Activated gamma-delta T cell treated with Interleukin-2 at 50 U/mL for 16 hours (primary cell): ENCODE measurements at regions not wholly inside any gene's neighbourhood (a gene's known extent, or its start where the extent isn't known, plus 50 kb on each side); places are given as distances from the start of the nearest gene placed in this dataset.

ENCODE experiments used
- DNase-seq: peaks from one replicate; pipeline ENCODE4 v3.0.0-alpha.2; 2020

- DNase-seq: no peak
These were observed 614.6 kb downstream of the TBC1D22A start for GRCh38 chr22:47376901-47377505.

DNA sequence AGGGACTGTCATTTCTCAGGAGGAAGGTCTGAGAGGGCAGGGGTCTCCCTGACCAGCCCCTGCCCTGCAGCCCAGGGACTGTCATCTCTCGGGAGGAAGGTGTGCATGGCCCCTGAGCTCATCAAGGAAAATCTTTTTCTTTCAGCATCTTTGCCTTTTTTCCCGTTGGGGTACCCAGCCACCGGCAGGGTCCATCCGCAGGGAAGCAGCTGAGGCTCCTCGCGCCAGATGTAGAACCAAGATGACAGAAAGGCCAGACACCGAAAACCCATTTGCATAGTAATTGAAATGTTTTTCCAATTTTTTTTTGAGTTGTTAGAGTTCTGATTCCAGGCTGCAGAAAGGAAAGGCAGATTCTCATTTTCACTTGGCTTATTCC lies 613.9 kb downstream of the TBC1D22A start:
- no peak for DNase-seq

GRCh38 chr22:47375621-47376321 lies 613.3 kb downstream of the TBC1D22A start:
- DNase-seq: no peak

- DNase-seq: no peak
These were observed 612.6 kb downstream of the TBC1D22A start for GRCh38 chr22:47374901-47375575.

DNA sequence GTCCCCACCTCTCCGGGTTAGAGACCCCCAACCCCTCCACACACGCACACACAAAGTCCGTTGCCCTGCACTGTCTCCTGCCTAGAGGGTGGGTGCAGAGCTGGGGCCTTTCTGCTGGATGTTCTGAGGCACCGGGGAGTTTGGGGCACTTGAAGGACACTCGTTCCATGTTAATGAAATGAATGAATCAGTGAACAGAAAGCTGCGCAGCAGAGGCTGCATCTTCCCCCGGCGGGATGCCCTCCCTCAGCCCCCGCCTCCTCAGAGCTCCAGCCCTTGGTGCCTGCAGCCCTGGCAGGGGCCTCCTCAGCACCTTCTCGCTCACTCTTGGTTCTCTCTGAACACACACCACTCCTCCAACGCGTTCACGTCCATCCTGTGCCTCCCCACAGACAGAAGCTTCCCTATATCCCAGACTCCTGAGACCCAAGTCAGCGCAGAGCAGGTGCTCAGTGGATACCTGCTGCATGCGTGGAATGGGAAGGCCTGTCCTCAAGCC lies 611.9 kb downstream of the TBC1D22A start:
- no peak for DNase-seq

DNA sequence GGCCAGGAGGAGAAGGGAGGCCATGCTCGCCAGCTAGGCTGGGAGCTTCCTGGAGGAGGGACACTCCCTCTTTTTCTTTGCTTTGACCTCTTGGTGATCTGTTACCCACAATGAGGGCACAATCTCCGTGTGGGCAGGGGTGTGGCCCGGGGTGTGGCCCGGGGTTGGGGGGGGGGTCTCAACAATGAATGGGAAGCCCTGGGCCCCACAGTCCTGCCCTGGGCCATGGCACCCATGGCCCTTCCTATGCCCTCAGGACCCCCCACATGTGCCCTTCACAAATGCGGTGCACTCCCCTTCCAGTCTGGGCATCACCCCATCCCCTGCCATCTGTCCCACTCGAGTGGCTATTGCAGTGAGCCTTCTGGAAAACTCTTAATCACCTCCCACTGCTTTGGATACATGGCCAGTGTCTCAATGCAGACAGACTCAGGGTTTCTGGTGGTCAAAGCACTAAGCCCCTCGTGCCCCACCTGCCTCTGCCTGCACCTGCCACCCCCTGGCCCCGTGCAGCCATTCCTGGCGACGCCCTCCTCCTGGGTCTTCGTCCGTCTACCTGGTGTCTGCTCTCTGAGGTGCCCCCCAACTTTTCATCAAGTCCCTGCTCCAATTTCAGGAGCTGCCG lies 611.3 kb downstream of the TBC1D22A start:
- DNase-seq: no peak

DNA sequence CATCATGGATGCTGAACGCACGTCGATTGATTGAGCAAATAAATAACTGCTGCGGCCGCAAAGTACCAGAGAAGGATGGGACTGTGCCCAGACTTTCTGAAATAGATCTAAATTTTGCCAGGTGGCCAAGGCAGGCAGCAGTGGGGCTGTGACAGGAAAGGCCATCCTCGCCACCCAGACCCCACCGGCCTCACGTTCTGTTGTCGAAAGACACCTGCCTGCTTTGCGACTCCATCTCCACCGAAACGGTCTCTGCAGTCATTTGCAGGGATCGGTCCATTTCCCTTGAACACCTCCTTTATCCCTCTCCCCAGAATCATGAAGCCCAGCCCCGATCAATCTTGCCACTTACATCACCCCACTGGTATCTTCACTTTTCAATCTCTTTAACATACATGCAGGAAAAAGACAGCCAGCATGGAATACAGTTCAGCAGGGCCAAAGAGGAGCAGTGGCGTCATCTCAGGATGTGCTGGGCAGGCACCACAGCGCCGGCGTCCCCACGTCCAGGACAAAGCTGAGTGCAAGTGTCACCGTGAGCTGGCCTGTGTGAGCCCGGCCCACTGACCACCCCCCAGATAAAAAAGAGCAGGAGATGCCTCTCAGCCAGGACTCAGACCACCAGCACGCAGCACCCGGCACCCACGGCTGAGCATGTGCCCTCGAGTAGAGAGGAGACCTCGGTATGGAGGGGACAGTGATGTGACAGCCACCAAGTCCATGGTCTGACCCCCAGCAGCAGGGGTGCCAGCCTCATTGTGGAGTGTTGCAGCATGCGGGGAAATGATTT lies 610.3 kb downstream of the TBC1D22A start:
- no peak for DNase-seq

DNA sequence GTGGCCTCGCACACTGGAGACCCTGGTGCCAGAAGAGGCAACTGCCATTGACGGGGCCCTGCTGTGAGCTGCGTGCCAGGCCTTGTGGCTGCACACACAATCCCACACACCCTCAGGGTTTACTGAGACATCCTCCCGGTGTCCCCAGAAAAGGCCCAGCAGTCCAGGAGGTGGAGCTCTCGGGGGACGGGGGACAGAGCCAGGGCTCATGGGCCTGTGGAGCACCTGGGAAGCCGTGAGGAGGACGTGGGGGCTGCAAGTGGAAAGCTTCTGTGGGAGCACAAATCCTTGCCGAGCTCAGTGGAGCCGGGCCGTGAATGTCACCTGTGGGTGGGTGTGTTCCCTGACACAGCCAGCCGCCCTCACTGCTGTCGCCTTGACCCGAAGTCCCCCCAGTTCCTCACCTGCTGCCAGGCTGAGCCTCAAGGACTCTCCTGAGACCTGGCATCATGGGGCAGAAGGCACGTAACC lies 609.7 kb downstream of the TBC1D22A start:
- no peak for DNase-seq

- no peak for DNase-seq
These were observed 609.0 kb downstream of the TBC1D22A start for GRCh38 chr22:47371263-47372090.

- no peak for DNase-seq
These were observed 608.2 kb downstream of the TBC1D22A start for GRCh38 chr22:47370448-47371262.

GRCh38 chr22:47369431-47370015 lies 607.1 kb downstream of the TBC1D22A start:
- DNase-seq: no peak

DNA sequence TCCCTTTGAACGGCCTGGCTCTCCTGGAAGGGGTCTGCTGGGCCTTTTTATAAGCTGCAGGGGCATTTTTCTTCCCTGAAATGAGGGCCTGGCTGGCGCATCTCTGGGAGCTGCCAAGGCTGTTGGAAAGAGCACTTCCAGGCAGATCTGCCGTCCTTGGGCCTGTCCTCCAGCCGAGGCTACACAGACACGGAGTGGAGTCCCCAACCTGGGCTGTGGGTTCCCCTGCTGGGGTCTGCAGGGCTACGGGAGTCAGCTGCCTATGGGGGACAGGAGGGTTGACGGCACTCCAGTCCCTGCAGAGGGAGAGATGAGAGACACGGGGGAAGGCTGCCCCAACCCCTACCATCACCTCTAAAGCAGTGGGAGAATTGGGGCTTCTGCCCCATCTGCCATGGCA lies 606.6 kb downstream of the TBC1D22A start:
- DNase-seq: no peak

GRCh38 chr22:47367993-47368945 lies 605.8 kb downstream of the TBC1D22A start:
- DNase-seq: no peak

- DNase-seq: no peak
These were observed 604.7 kb downstream of the TBC1D22A start for GRCh38 chr22:47367107-47367690.

- no peak for DNase-seq
These were observed 603.7 kb downstream of the TBC1D22A start for GRCh38 chr22:47366026-47366767.

DNA sequence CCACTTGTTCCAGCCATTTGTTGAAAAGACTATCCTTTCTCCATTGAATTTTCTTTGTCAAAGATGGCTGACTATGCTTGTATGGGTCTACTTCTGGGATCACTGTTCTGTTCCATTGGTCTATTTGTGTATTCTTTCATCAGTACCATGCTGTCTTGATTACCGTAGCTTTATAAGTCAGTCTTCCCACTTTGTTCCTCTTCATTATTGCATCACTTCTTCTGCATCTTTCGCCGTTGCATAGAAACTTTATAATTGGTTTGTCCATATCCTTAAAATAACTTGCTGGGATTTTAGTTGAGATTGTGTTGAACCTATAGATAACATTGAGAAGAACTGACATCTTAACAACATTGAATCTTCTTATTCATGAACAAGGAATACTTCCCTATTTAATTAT lies 598.8 kb downstream of the TBC1D22A start:
- no peak for DNase-seq

- no peak for DNase-seq
These were observed 595.0 kb downstream of the TBC1D22A start for GRCh38 chr22:47357493-47357892.

DNA sequence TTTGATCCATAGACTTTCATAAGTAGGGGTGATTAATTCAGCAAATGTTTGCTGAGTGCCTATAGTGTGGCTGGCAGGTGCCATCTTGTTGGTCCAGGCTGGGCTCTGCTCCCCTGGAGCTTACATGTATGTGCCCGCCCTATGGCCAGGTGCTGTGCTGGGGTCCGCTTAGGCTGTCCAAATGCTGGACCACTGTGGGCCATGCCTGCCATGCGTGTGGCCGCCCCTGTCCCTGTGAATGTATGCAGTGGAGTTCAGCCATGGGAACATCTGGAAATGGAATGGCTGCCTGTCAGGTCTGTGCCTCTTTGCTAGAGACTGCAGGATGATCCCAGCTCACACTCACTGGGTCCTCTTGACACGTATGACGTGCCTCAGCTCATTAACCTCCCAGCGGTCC lies 594.6 kb downstream of the TBC1D22A start:
- DNase-seq: no peak
